Esophagus (tissue), 2 donors: ENCODE measurements at regions not wholly inside any gene's neighbourhood (a gene's known extent, or its start where the extent isn't known, plus 50 kb on each side); places are given as distances from the start of the nearest gene placed in this dataset.

Experiments used
- H3K27ac ChIP-seq, 2 donors: one replicate each; pipeline ENCODE4 v1.5.1; 2013; ENCODE audit warnings: low read depth in 2 of 2, mild to moderate bottlenecking in 2 of 2, inconsistent platforms in 1 of 2, low read length in 1 of 2, moderate library complexity in 1 of 2
- H3K27me3 ChIP-seq, 2 donors: one replicate each; pipeline ENCODE4 v1.6.1; 2013; ENCODE audit warnings: low read length in 2 of 2, control low read depth in 1 of 2, mild to moderate bottlenecking in 1 of 2; ENCODE audit not compliant: insufficient read depth in 2 of 2, control insufficient read depth in 1 of 2
- H3K36me3 ChIP-seq, 2 donors: one replicate each; pipeline ENCODE4 v1.6.1; 2013; ENCODE audit warnings: low read length in 1 of 2; ENCODE audit not compliant: control insufficient read depth in 2 of 2, insufficient read depth in 2 of 2
- H3K4me1 ChIP-seq, 2 donors: one replicate each; pipeline ENCODE4 v1.6.1; 2013; ENCODE audit warnings: low read length in 1 of 2; ENCODE audit not compliant: control insufficient read depth in 2 of 2, insufficient read depth in 2 of 2
- H3K4me3 ChIP-seq, 2 donors: one replicate each; pipeline ENCODE4 v1.5.1; 2013; ENCODE audit warnings: low read length in 2 of 2, mild to moderate bottlenecking in 2 of 2, low read depth in 1 of 2, moderate library complexity in 1 of 2
- H3K9me3 ChIP-seq, 2 donors: one replicate each; pipeline ENCODE4 v1.6.1; 2013; ENCODE audit warnings: mild to moderate bottlenecking in 2 of 2, low read depth in 1 of 2, low read length in 1 of 2, moderate library complexity in 1 of 2; ENCODE audit not compliant: control insufficient read depth in 2 of 2, insufficient read depth in 1 of 2
- WGBS, 2 donors: extraction: QIAGEN DNeasy Blood & Tissue Kit; methylation state at CpG; one replicate each; pipeline ENCODE4 v1.1.7; 2013; 5-methylcytosine and 5-hydroxymethylcytosine counted together
- donor health status: healthy with polysubstance abuse.
- donor health status: Bipolar disorder and iron deficiency.

GRCh38 chr9:14031810-14032209 lies 282.1 kb downstream of the NFIB start:
- Histone ChIP-seq H3K4me3 (no peak overlapping the region), H3K9me3 (no peaks in the 10 kb centered on the region), H3K36me3 (no peaks in the 10 kb centered on the region), H3K27me3 (no peaks in the 10 kb centered on the region), H3K27ac (no peak overlapping the region), H3K4me1 (peaks cover 0 to 3% of the 10 kb centered on the region in 2 donors)
- WGBS, 2 donors, result 77 to 80% methylated on average over 3 of the region's 3 CpGs

- WGBS, 2 donors, result 43 to 54% methylated on average over 7 of the region's 7 CpGs
- Histone ChIP-seq H3K4me3 (no peak overlapping the region), H3K4me1 (peaks cover 0 to 3% of the 10 kb centered on the region in 2 donors), H3K36me3 (no peaks in the 10 kb centered on the region), H3K27me3 (no peaks in the 10 kb centered on the region), H3K27ac (peak overlapping the region in 1 of 2 donors; percentile 67), H3K9me3 (no peaks in the 10 kb centered on the region)
Observed at GRCh38 chr9:14031060-14031414, 282.9 kb downstream of the NFIB start.

GRCh38 chr9:14030375-14031059 lies 283.4 kb downstream of the NFIB start:
- 29 to 33% methylated on average over 7 of the region's 7 CpGs for WGBS, 2 donors
- peaks cover 0 to 3% of the 10 kb centered on the region in 2 donors for H3K4me1 ChIP-seq
- no peaks in the 10 kb centered on the region for H3K27me3 ChIP-seq
- no peaks in the 10 kb centered on the region for H3K36me3 ChIP-seq
- no peaks in the 10 kb centered on the region for H3K9me3 ChIP-seq
- peak overlapping the region in 1 of 2 donors; percentile 12 for H3K4me3 ChIP-seq
- peak overlapping the region in 1 of 2 donors; percentile 67 for H3K27ac ChIP-seq

- Histone ChIP-seq H3K4me1 (peaks cover 0 to 3% of the 10 kb centered on the region in 2 donors), H3K9me3 (no peaks in the 10 kb centered on the region), H3K36me3 (no peaks in the 10 kb centered on the region), H3K27me3 (no peaks in the 10 kb centered on the region), H3K27ac (peak overlapping the region in 1 of 2 donors; percentile 67), H3K4me3 (peak overlapping the region in 1 of 2 donors; percentile 12)
- WGBS, 2 donors, result 38% methylated on average over 11 of the region's 11 CpGs
Observed at GRCh38 chr9:14029806-14030374, 284.1 kb downstream of the NFIB start.

GRCh38 chr9:14027116-14027800 lies 286.7 kb downstream of the NFIB start:
- H3K9me3 ChIP-seq, result no peaks in the 10 kb centered on the region
- 35 to 43% methylated on average over 4 of the region's 4 CpGs for WGBS, 2 donors
- no peak overlapping the region for H3K4me3 ChIP-seq
- H3K36me3 ChIP-seq, result no peaks in the 10 kb centered on the region
- no peak overlapping the region for H3K27ac ChIP-seq
- no peaks in the 10 kb centered on the region for H3K27me3 ChIP-seq
- peaks cover 0 to 3% of the 10 kb centered on the region in 2 donors for H3K4me1 ChIP-seq

GRCh38 chr9:14025741-14026140 lies 288.2 kb downstream of the NFIB start:
- no peaks in the 10 kb centered on the region for H3K36me3 ChIP-seq
- H3K9me3 ChIP-seq, result no peaks in the 10 kb centered on the region
- H3K4me3 ChIP-seq, result no peak overlapping the region
- H3K27ac ChIP-seq, result no peak overlapping the region
- H3K4me1 ChIP-seq, result peaks cover 0 to 3% of the 10 kb centered on the region in 2 donors
- 45 to 54% methylated on average over 2 of the region's 2 CpGs for WGBS, 2 donors
- H3K27me3 ChIP-seq, result no peaks in the 10 kb centered on the region

- Histone ChIP-seq H3K4me3 (no peak overlapping the region), H3K27ac (no peak overlapping the region), H3K9me3 (no peaks in the 10 kb centered on the region), H3K36me3 (no peaks in the 10 kb centered on the region), H3K4me1 (peaks cover 0 to 3% of the 10 kb centered on the region in 2 donors), H3K27me3 (no peaks in the 10 kb centered on the region)
- 91 to 96% methylated on average over 1 of the region's 1 CpG for whole genome bisulfite sequencing, 2 donors
Observed at GRCh38 chr9:14023285-14023684, 290.7 kb downstream of the NFIB start.

- H3K36me3 ChIP-seq, result no peaks in the 10 kb centered on the region
- no peaks in the 10 kb centered on the region for H3K9me3 ChIP-seq
- peaks cover 0 to under 1% of the 10 kb centered on the region in 2 donors for H3K4me1 ChIP-seq
- no peak overlapping the region for H3K4me3 ChIP-seq
- WGBS, 2 donors, result 65 to 71% methylated on average over 3 of the region's 3 CpGs
- no peaks in the 10 kb centered on the region for H3K27me3 ChIP-seq
- H3K27ac ChIP-seq, result no peak overlapping the region
Observed at GRCh38 chr9:14021871-14022525, 291.9 kb downstream of the NFIB start.

GRCh38 chr9:14018081-14018480 lies 295.9 kb downstream of the NFIB start:
- no peaks in the 10 kb centered on the region for H3K36me3 ChIP-seq
- 19 to 40% methylated on average over 2 of the region's 2 CpGs for WGBS, 2 donors

More at GRCh38 chr9:14018081-14018480, 295.9 kb downstream of the NFIB start:
- Histone ChIP-seq H3K4me1 (no peaks in the 10 kb centered on the region), H3K27ac (no peak overlapping the region), H3K9me3 (no peaks in the 10 kb centered on the region), H3K27me3 (no peaks in the 10 kb centered on the region), H3K4me3 (no peak overlapping the region)
